ENCODE measurements at regions not wholly inside any gene's neighbourhood (a gene's known extent, or its start where the extent isn't known, plus 50 kb on each side); places are given as distances from the start of the nearest gene placed in this dataset.
A peak's percentile ranks its signal among the peaks of the same experiment; 100 is the strongest.

DNA sequence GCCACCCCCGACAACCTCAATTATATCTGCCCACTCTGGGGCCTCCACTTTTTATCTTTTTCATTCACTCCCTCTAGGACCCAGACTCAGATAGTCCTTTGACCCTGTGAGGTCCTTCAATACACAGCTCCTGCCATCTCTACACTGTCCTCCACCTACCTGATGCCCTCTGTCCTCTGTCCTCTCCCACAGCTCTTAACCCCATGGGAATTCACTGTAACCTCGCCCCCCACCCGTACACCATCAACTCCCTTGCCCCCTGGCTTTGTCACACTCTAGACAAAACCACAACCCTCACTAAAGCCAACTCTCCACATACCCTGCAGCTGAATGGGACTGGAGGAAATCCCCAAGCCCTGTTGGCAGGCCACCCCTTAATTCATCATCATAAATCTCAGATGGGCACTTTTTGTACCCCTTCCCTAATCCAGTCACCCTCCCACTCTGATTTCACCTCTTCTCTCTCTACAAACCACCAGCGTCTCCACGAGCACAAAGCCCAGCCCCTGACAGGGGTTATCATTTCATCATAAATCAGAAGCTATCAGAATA is 52.3 kb upstream of the ENPP6 start:
- peaks cover 6% of the 10 kb centered on the region; the same call in 1 of the 2 replicates for H3K9me1 ChIP-seq (ENCODE audit: insufficient read depth, low read length)
- H4K5ac ChIP-seq (ENCODE audit: low read depth, low read length): no peak overlapping the region
- H3K79me1 ChIP-seq (ENCODE audit: low read depth in 1 of 2, low read length in 2 of 2): no peaks in the 10 kb centered on the region
- H3K9me3 ChIP-seq (ENCODE audit: control insufficient read depth, insufficient read depth, low read length): no peaks in the 10 kb centered on the region
- no peak overlapping the region; the same call in 2 of the 3 replicates for H2BK15ac ChIP-seq (ENCODE audit: low read depth, low read length)
- H3K9ac ChIP-seq (ENCODE audit: low read depth, low read length): no peak overlapping the region
- H3K4me3 ChIP-seq (ENCODE audit: insufficient read depth, low read depth, low read length): no peak overlapping the region
- dilution Hi-C loops (cut with HindIII; ENCODE audit: low sequenced_read_pairs, unreplicated experiment) (no loop called here), in situ Hi-C loops (cut with MboI; ENCODE audit: low sequenced_read_pairs) (no loop called here), intact Hi-C loops (cut with micrococcal nuclease) (loop anchor here (2.0 to 5.0 kb wide), 3 partner anchors 113 to 462 kb away; partner anchors contain the start of gene CENPU)
- CTCF ChIA-PET: no interaction called here
- H3K18ac ChIP-seq (ENCODE audit: low read depth, low read length): no peak overlapping the region
- no peak overlapping the region for H3K56ac ChIP-seq (ENCODE audit: extremely low read depth, insufficient read depth, low read length)
- no peak overlapping the region for H2AFZ ChIP-seq (replicated peaks; ENCODE audit: low read length, poor library complexity)
- H3K27me3 ChIP-seq (ENCODE audit: control insufficient read depth, insufficient read depth, low read length): no peaks in the 10 kb centered on the region
- H3K4me2 ChIP-seq (ENCODE audit: low read depth, low read length): no peak overlapping the region
- no peak overlapping the region for H2BK5ac ChIP-seq (ENCODE audit: low read depth, low read length, poor library complexity, severe bottlenecking)
- POLR2A ChIA-PET (ENCODE audit: unreplicated experiment): interaction anchor here (0.7 kb wide), 1 partner anchor 10 kb away, joined by 3 read pairs; no protein-coding TSS in a partner anchor
- WGBS, 2 experiments (ENCODE audit: extremely low coverage in 2 of 2, insufficient read length in 1 of 2): 40% methylated on average over 2 of the region's 5 CpGs; no CpG with 5 or more reads in 1 of the 2 experiments
- H2AK9ac ChIP-seq (replicated peaks; ENCODE audit: low read depth, low read length, poor library complexity): no peak overlapping the region
- H2AK5ac ChIP-seq (ENCODE audit: low read depth, low read length): peak overlapping the region; percentile 23; the same call in 1 of the 2 replicates
- no peak overlapping the region; the same call in 1 of the 2 replicates for H4K91ac ChIP-seq (ENCODE audit: insufficient read depth, low read depth, low read length)
- no peak overlapping the region for H3K27ac ChIP-seq (ENCODE audit: insufficient read depth, low read length)
- H3K36me3 ChIP-seq (ENCODE audit: control insufficient read depth, insufficient read depth, low read length): no peaks in the 10 kb centered on the region
- H2BK120ac ChIP-seq (ENCODE audit: low read depth, low read length): no peak overlapping the region; the same call in 1 of the 2 replicates
- H4K8ac ChIP-seq (ENCODE audit: low read depth in 2 of 2, low read length in 2 of 2): no peak overlapping the region
- TF ChIP-seq NFE2L2 (IDR thresholded peaks at IDR 0.05; ENCODE audit: low read depth, low read length) (no peak), CHD1 (IDR thresholded peaks at IDR 0.05; ENCODE audit: low read depth, low read length) (no peak), RCOR1 (IDR thresholded peaks at IDR 0.05; ENCODE audit: insufficient replicate concordance, low read length) (no peak), BHLHE40 (IDR thresholded peaks at IDR 0.05; ENCODE audit: low read depth, low read length) (no peak), RFX5 (IDR thresholded peaks at IDR 0.05; ENCODE audit: low read depth, low read length) (no peak), FOS (IDR thresholded peaks at IDR 0.05; ENCODE audit: low read depth, low read length) (no peak)
- TF ChIP-seq, protein P1, sequence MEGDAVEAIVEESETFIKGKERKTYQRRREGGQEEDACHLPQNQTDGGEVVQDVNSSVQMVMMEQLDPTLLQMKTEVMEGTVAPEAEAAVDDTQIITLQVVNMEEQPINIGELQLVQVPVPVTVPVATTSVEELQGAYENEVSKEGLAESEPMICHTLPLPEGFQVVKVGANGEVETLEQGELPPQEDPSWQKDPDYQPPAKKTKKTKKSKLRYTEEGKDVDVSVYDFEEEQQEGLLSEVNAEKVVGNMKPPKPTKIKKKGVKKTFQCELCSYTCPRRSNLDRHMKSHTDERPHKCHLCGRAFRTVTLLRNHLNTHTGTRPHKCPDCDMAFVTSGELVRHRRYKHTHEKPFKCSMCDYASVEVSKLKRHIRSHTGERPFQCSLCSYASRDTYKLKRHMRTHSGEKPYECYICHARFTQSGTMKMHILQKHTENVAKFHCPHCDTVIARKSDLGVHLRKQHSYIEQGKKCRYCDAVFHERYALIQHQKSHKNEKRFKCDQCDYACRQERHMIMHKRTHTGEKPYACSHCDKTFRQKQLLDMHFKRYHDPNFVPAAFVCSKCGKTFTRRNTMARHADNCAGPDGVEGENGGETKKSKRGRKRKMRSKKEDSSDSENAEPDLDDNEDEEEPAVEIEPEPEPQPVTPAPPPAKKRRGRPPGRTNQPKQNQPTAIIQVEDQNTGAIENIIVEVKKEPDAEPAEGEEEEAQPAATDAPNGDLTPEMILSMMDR (conservative IDR thresholded peaks at IDR 0.05; ENCODE audit: low read depth, low read length): no peak
- TF ChIP-seq, protein P2, sequence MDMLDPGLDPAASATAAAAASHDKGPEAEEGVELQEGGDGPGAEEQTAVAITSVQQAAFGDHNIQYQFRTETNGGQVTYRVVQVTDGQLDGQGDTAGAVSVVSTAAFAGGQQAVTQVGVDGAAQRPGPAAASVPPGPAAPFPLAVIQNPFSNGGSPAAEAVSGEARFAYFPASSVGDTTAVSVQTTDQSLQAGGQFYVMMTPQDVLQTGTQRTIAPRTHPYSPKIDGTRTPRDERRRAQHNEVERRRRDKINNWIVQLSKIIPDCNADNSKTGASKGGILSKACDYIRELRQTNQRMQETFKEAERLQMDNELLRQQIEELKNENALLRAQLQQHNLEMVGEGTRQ (IDR thresholded peaks at IDR 0.05; ENCODE audit: low read depth, low read length): no peak
- H3K23ac ChIP-seq (ENCODE audit: low read depth, low read length): no peak overlapping the region
- ATAC-seq (ENCODE audit: low read depth): no peak
- no TSS peak for BruUV-seq (replicated peaks)
- no peak for DNase-seq
- no peak overlapping the region for H3K14ac ChIP-seq (replicated peaks; ENCODE audit: low read depth, low read length)
- H3K4ac ChIP-seq (ENCODE audit: low read depth, low read length): no peak overlapping the region; the same call in 1 of the 2 replicates
- H3K4me1 ChIP-seq (ENCODE audit: control insufficient read depth, insufficient read depth, low read length): peaks cover 21% of the 10 kb centered on the region
- H2BK20ac ChIP-seq (ENCODE audit: low read depth, low read length): no peak overlapping the region
- no peaks in the 10 kb centered on the region for H4K20me1 ChIP-seq (ENCODE audit: insufficient read depth, low read length)

Measured in IMR-90 (cell line).